MM.1S (cell line): ENCODE measurements at regions not wholly inside any gene's neighbourhood (a gene's known extent, or its start where the extent isn't known, plus 50 kb on each side); places are given as distances from the start of the nearest gene placed in this dataset.

ENCODE experiments used
- CTCF ChIP-seq: fragments of 300-600 bp; sonication (generic); IDR thresholded peaks from 2 replicates; pipeline ENCODE4 v1.5.1; 2016; ENCODE audit warnings: antibody characterized with exemption, low read length, mixed read lengths
- EZH2 ChIP-seq: fragments of 300-600 bp; sonication (generic); optimal IDR thresholded peaks from 2 replicates; pipeline ENCODE3; 2017; ENCODE audit warnings: low read depth, mild to moderate bottlenecking, antibody characterized with exemption, low read length, mixed read lengths

- TF ChIP-seq CTCF (no peak), EZH2 (no peak)
These were observed 705.0 kb upstream of the SEL1L start for GRCh38 chr14:82238649-82239048.
